ENCODE measurements at regions not wholly inside any gene's neighbourhood (a gene's known extent, or its start where the extent isn't known, plus 50 kb on each side); places are given as distances from the start of the nearest gene placed in this dataset.
A peak's percentile ranks its signal among the peaks of the same experiment; 100 is the strongest.
"Not testable (repeated sequence)": the region's sequence is repeated elsewhere in the genome, so short reads cannot be mapped to it uniquely, and the experiment has no call there.

- not testable (repeated sequence) for ATAC-seq, H3K9me3 Mint-ChIP-seq, H3K27ac Mint-ChIP-seq, H3K36me3 Mint-ChIP-seq
- DNase-seq (ENCODE audit: low spot score in 2 of 2), result peak in 1 of 2 donors; percentile 7
Measured at GRCh38 chr16:88227026-88227721, 155.6 kb upstream of the ZNF469 start.

DNA sequence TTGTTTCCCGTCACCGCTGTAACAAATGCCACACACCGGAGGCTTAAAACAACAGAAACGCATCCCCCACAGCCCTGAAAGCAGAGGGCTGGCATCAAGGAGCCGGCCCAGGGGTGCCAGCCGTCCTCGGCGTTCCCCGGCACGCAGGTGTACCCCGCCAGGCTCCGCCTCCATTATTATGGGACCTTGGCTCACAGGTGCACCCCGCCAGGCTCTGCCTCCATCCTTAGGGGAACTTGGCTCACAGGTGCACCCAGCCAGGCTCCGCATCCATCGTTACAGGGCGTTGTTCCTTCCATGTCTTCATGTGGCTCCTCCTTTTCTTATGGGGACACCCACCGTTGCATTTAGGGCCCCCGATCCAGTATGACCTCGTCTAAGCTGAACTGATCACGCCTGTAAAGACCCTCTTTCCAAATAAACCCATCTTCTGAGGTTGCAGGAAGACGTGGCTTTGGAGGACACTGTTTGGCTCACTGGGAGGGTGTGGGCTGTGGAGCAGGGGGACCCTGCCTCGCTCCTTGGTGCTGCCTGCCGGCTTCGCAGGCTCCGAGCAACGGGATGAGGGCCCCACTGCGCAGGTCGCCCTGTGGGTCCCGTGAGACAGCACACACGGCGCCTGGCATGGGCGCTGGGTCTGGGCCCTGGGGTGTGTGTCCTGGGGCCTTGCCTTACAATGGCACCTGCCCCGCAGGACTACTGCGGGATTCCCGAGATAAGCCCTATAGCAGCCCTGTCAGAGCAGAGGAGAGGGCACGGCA is 154.9 kb upstream of the ZNF469 start:
- not testable (repeated sequence) for H3K27ac Mint-ChIP-seq, ATAC-seq, H3K9me3 Mint-ChIP-seq, H3K36me3 Mint-ChIP-seq
- DNase-seq (ENCODE audit: low spot score in 2 of 2), result peak in 1 of 2 donors; percentile 44

GRCh38 chr16:88228751-88229150 is 154.0 kb upstream of the ZNF469 start:
- H3K27ac Mint-ChIP-seq, H3K36me3 Mint-ChIP-seq, ATAC-seq, H3K9me3 Mint-ChIP-seq: not testable (repeated sequence)
- DNase-seq (ENCODE audit: low spot score in 2 of 2), result peak in 1 of 2 donors; percentile 6

DNA sequence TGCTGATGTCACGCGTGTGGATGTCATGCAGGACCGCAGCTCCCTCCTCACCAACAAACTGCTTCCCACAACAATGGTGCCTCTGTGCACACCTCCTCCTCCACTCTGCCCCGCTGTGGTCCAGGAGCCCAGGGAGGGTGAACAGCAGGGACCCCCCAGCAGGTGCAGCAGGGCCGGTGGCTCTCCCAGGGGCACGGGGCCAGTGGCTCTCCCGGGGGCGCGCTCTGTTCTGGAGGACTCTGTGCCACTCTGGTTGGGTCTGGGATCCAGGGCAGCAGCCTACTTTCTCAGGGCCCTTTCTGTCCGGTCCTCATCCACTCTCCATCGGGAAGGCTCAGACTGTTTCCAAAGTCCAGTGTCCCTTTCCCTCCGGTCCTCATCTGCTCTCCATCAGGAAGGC is 153.0 kb upstream of the ZNF469 start:
- DNase-seq (ENCODE audit: low spot score in 2 of 2); H3K9me3 Mint-ChIP-seq; H3K36me3 Mint-ChIP-seq; H3K27ac Mint-ChIP-seq; ATAC-seq: not testable (repeated sequence)

DNA sequence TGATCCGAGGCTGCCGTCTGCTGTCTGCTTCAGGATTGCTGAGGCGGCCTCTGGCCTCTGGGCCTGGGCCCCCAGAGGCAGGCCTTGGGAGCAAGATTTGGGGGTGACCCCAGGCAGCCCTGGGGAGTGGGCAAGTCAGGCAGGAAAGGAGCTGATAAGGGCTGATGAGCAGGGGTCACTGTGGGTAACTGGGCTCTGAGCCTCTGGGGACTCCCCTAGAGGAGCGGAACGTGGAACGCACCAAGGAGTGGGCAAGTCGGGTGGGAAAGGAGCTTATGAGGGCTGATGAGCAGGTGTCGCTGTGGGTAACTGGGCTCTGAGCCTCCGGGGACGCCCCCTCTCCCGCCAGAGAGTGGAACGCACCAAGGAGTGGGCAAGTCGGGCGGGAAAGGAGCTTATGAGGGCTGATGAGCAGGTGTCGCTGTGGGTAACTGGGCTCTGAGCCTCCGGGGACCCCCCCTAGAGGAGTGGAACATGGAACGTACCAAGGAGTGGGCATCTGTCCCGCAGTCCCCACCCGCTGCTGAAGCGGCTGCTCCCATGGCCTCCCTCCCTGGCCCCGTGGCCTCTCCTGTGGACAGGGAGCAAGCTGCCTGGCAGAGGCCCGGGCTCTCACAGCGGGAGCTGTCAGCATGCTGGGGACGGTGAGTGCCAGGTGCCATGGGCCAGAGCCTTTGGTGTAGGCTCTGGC is 152.3 kb upstream of the ZNF469 start:
- not testable (repeated sequence) for ATAC-seq; DNase-seq (ENCODE audit: low spot score in 2 of 2); H3K36me3 Mint-ChIP-seq; H3K9me3 Mint-ChIP-seq; H3K27ac Mint-ChIP-seq

- not testable (repeated sequence) for H3K9me3 Mint-ChIP-seq; H3K27ac Mint-ChIP-seq; ATAC-seq; H3K36me3 Mint-ChIP-seq; DNase-seq (ENCODE audit: low spot score in 2 of 2)
Measured at GRCh38 chr16:88230967-88231615, 151.7 kb upstream of the ZNF469 start.

DNA sequence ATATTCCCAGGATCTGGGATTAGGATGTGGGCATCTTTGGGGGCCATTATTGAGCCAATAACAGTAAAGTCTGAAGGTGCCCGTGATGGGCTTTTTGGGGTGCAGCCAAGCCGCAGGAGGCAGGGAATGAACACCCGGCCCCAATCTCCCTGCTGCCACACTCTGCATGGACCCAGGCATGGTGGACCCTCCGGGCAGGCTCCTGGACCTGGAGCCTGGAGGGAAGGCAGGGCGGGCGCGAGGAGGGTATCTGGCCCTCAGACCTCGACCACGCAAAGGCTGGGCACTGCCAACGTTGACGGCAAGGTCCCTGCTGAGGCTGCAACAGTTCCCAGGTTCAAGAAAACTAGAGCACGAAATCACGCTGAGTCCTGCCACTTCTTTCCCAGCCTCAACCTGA is 150.9 kb upstream of the ZNF469 start:
- H3K27ac Mint-ChIP-seq; ATAC-seq; DNase-seq (ENCODE audit: low spot score in 2 of 2); H3K9me3 Mint-ChIP-seq; H3K36me3 Mint-ChIP-seq: not testable (repeated sequence)

GRCh38 chr16:88232401-88233258 is 150.1 kb upstream of the ZNF469 start:
- not testable (repeated sequence) for H3K36me3 Mint-ChIP-seq; ATAC-seq; H3K9me3 Mint-ChIP-seq; DNase-seq (ENCODE audit: low spot score in 2 of 2); H3K27ac Mint-ChIP-seq

DNA sequence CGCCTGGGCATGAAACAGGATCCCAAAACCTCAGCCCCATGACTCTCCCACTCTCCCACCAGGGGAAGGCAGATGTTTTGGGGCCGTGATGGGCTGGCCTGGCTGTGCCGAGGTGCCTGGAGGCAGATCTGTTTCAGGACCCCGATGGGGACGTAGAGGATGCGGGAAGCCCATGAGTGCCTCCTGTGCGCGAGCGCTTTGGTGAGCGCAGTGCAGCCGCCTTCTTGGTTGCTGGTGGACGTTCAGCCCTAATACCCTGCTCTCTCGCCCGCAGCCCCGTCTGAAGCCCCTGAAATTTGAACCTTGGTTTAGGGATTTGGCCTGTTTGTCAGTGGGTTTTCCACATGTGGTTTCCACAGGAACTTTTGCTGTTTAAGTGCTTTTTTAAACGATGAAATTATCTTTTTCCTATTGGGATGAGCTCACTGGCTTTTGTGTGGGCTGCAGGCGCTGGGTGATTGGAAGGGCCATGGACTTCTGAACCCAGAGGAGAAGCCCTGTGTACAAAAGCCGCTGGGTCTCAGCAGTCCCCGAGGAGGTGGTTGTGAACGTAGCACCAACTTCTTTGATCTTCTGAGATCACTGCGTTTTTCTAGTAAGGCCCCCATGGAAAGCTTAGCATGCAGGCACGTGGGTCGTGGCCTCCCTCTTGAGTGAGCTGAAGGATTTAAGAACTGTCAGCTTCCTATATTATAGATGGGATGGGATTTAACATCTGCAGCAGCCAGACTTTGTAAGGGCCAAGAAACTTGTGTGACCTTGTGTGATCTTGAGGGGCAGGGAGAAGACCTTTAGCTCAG is 148.9 kb upstream of the ZNF469 start:
- H3K9me3 Mint-ChIP-seq; H3K36me3 Mint-ChIP-seq; H3K27ac Mint-ChIP-seq; ATAC-seq; DNase-seq (ENCODE audit: low spot score in 2 of 2): not testable (repeated sequence)

GRCh38 chr16:88234421-88235271 is 148.1 kb upstream of the ZNF469 start:
- not testable (repeated sequence) for H3K27ac Mint-ChIP-seq, H3K36me3 Mint-ChIP-seq, ATAC-seq, H3K9me3 Mint-ChIP-seq
- DNase-seq (ENCODE audit: low spot score in 2 of 2), result peak in 1 of 2 donors; percentile 42

- H3K9me3 Mint-ChIP-seq; H3K27ac Mint-ChIP-seq; DNase-seq (ENCODE audit: low spot score in 2 of 2); H3K36me3 Mint-ChIP-seq; ATAC-seq: not testable (repeated sequence)
Measured at GRCh38 chr16:88235691-88236090, 147.1 kb upstream of the ZNF469 start.

DNA sequence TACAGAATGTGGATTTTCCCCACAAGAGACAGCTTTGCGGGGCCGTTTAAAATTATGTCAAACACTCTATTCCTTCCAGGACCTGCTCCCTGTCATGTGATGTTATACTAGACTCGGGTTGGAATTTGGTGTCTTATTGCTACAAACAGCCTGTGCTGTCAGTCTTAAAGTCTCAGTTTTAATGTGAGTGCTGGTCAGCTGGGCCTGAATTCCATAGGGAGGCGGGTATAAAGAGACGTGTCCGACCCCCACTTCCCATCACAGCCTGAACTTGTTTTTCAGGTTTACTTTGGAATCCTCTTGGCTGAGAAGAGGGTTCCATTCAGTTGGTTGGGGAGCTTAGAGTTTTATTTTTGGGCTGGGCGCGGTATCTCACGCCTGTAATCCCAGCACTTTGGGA is 146.5 kb upstream of the ZNF469 start:
- H3K27ac Mint-ChIP-seq; ATAC-seq; DNase-seq (ENCODE audit: low spot score in 2 of 2); H3K36me3 Mint-ChIP-seq; H3K9me3 Mint-ChIP-seq: not testable (repeated sequence)

DNA sequence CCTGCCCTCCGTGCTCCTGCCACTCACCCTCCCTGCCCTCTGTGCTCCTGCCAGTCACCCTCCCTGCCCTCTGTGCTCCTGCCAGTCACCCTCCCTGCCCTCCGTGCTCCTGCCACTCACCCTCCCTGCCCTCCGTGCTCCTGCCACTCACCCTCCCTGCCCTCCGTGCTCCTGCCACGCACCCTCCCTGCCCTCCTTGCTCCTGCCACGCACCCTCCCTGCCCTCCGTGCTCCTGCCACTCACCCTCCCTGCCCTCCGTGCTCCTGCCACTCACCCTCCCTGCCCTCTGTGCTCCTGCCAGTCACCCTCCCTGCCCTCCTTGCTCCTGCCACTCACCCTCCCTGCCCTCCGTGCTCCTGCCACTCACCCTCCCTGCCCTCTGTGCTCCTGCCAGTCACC is 145.4 kb upstream of the ZNF469 start:
- H3K27ac Mint-ChIP-seq; DNase-seq (ENCODE audit: low spot score in 2 of 2); ATAC-seq; H3K36me3 Mint-ChIP-seq; H3K9me3 Mint-ChIP-seq: not testable (repeated sequence)

DNA sequence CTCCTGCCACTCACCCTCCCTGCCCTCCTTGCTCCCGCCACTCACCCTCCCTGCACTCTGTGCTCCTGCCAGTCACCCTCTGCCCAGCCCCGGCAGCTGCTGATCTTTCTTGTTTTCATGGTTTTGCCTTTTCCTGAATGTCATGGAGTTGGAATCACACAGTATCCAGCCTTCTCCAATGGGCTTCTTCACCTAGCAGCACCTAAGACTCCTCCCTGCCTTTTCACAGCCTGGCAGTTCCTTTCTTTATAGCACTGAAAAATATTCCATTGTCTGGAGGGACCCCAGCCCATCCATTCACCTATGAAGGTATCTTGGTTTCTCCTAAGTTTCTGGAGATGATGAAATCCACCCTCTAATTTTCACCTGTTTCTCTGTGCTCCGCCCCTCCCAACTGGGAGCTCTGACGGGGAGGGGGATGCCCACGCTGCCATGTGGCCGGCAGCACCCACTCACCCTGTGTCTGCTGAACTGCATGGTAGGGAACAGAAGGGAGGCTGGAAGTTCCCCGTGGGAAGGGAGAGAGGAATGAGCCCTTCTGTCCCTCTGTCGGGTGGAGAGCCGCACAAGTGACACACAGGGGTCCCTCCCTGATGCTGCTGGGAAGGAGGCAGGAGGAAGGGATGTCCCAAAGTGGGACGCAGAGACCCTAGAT is 144.9 kb upstream of the ZNF469 start:
- not testable (repeated sequence) for H3K9me3 Mint-ChIP-seq, ATAC-seq, H3K36me3 Mint-ChIP-seq, H3K27ac Mint-ChIP-seq
- DNase-seq (ENCODE audit: low spot score in 2 of 2), result peak in 1 of 2 donors; percentile 16
